ENCODE measurements at regions not wholly inside any gene's neighbourhood (a gene's known extent, or its start where the extent isn't known, plus 50 kb on each side); places are given as distances from the start of the nearest gene placed in this dataset.

GRCh38 chr10:131492211-131492857 is 180.8 kb upstream of the TCERG1L start:
- H3K9me3 ChIP-seq: no peaks in the 10 kb centered on the region
- no peak overlapping the region for H3K4me3 ChIP-seq
- intact Hi-C loops (cut with DNase I; ENCODE audit: low total_unique reads): no loop called here
- no peak for TF ChIP-seq POLR2A (IDR thresholded peaks at IDR 0.05)
- TF ChIP-seq, protein P1, sequence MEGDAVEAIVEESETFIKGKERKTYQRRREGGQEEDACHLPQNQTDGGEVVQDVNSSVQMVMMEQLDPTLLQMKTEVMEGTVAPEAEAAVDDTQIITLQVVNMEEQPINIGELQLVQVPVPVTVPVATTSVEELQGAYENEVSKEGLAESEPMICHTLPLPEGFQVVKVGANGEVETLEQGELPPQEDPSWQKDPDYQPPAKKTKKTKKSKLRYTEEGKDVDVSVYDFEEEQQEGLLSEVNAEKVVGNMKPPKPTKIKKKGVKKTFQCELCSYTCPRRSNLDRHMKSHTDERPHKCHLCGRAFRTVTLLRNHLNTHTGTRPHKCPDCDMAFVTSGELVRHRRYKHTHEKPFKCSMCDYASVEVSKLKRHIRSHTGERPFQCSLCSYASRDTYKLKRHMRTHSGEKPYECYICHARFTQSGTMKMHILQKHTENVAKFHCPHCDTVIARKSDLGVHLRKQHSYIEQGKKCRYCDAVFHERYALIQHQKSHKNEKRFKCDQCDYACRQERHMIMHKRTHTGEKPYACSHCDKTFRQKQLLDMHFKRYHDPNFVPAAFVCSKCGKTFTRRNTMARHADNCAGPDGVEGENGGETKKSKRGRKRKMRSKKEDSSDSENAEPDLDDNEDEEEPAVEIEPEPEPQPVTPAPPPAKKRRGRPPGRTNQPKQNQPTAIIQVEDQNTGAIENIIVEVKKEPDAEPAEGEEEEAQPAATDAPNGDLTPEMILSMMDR (IDR thresholded peaks at IDR 0.05): no peak
- no peaks in the 10 kb centered on the region for H3K27me3 ChIP-seq
- no peaks in the 10 kb centered on the region for H3K4me1 ChIP-seq
- 71 to 76% methylated on average over 9 of the region's 9 CpGs for WGBS, 2 donors
- DNase-seq: no peak
- no peaks in the 10 kb centered on the region for H3K36me3 ChIP-seq (ENCODE audit: low read depth, missing control alignments)
- H3K27ac ChIP-seq: no peak overlapping the region

GRCh38 chr10:131493432-131493831 is 181.9 kb upstream of the TCERG1L start:
- Histone ChIP-seq H3K4me1 (no peaks in the 10 kb centered on the region), H3K36me3 (ENCODE audit: low read depth, missing control alignments) (no peaks in the 10 kb centered on the region), H3K9me3 (no peaks in the 10 kb centered on the region), H3K27me3 (no peaks in the 10 kb centered on the region), H3K4me3 (no peak overlapping the region), H3K27ac (no peak overlapping the region)
- intact Hi-C loops (cut with DNase I; ENCODE audit: low total_unique reads): no loop called here
- DNase-seq: no peak
- TF ChIP-seq POLR2A (IDR thresholded peaks at IDR 0.05): no peak
- TF ChIP-seq, protein P1 (IDR thresholded peaks at IDR 0.05): no peak
- WGBS, 2 donors: 83 to 91% methylated on average over 4 of the region's 4 CpGs

GRCh38 chr10:131494451-131494850 is 182.9 kb upstream of the TCERG1L start:
- Histone ChIP-seq H3K4me1 (no peaks in the 10 kb centered on the region), H3K36me3 (ENCODE audit: low read depth, missing control alignments) (no peaks in the 10 kb centered on the region), H3K27me3 (no peaks in the 10 kb centered on the region), H3K4me3 (no peak overlapping the region), H3K27ac (no peak overlapping the region), H3K9me3 (no peaks in the 10 kb centered on the region)
- intact Hi-C loops (cut with DNase I; ENCODE audit: low total_unique reads): no loop called here
- no peak for DNase-seq
- 86 to 96% methylated on average over 5 of the region's 5 CpGs for WGBS, 2 donors
- no peak for TF ChIP-seq POLR2A (IDR thresholded peaks at IDR 0.05)
- TF ChIP-seq, protein P1 (IDR thresholded peaks at IDR 0.05): no peak

DNA sequence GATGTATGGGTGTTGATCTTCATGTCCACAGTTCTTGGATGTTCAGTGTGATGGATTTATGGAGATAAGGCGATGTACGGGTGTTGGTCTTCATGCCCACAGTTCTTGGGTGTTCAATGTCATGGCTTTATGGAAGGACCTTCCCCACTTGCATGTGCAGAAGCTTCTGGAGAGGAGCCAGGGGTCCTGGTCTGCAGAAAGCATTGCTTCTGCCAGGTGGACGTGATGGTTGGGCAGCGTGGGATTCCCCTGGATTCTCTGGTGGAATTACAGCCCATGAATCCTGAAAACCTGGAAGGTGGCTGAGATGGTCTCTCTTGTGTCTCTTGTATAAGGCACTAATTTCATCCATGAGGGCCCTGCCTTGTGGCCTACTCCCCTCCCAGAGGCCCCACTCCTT is 183.7 kb upstream of the TCERG1L start:
- no peaks in the 10 kb centered on the region for H3K9me3 ChIP-seq
- intact Hi-C loops (cut with DNase I; ENCODE audit: low total_unique reads): no loop called here
- no peaks in the 10 kb centered on the region for H3K27me3 ChIP-seq
- no peak for TF ChIP-seq POLR2A (IDR thresholded peaks at IDR 0.05)
- TF ChIP-seq, protein P1 (IDR thresholded peaks at IDR 0.05): no peak
- DNase-seq: no peak
- no peaks in the 10 kb centered on the region for H3K4me1 ChIP-seq
- no peak overlapping the region for H3K27ac ChIP-seq
- no peaks in the 10 kb centered on the region for H3K36me3 ChIP-seq (ENCODE audit: low read depth, missing control alignments)
- H3K4me3 ChIP-seq: no peak overlapping the region
- 60 to 70% methylated on average over 4 of the region's 4 CpGs for WGBS, 2 donors

GRCh38 chr10:131495892-131496291 is 184.4 kb upstream of the TCERG1L start:
- no peaks in the 10 kb centered on the region for H3K27me3 ChIP-seq
- 85 to 87% methylated on average over 6 to 14 of the region's 14 CpGs for WGBS, 2 donors

More at GRCh38 chr10:131495892-131496291, 184.4 kb upstream of the TCERG1L start:
- H3K9me3 ChIP-seq: no peaks in the 10 kb centered on the region
- H3K27ac ChIP-seq: no peak overlapping the region
- H3K36me3 ChIP-seq (ENCODE audit: low read depth, missing control alignments): no peaks in the 10 kb centered on the region
- no peak for DNase-seq
- intact Hi-C loops (cut with DNase I; ENCODE audit: low total_unique reads): no loop called here
- no peak for TF ChIP-seq POLR2A (IDR thresholded peaks at IDR 0.05)
- TF ChIP-seq, protein P1 (IDR thresholded peaks at IDR 0.05): no peak
- H3K4me1 ChIP-seq: no peaks in the 10 kb centered on the region
- H3K4me3 ChIP-seq: no peak overlapping the region

Data from testis (tissue), 2 donors.